NT2/D1 (cell line): ENCODE measurements at regions not wholly inside any gene's neighbourhood (a gene's known extent, or its start where the extent isn't known, plus 50 kb on each side); places are given as distances from the start of the nearest gene placed in this dataset.

Experiments used
- SUZ12 ChIP-seq: IDR thresholded peaks from 2 replicates; pipeline ENCODE4 v1.6.1; 2011; ENCODE audit not compliant: insufficient read length, insufficient read depth; ENCODE audit errors: extremely low read depth
- YY1 ChIP-seq: IDR thresholded peaks from 2 replicates; pipeline ENCODE4 v1.6.1; 2011; ENCODE audit not compliant: insufficient read length, insufficient read depth
- ZNF274 ChIP-seq: IDR thresholded peaks from 2 replicates; pipeline ENCODE4 v1.6.1; 2011; ENCODE audit warnings: mild to moderate bottlenecking, low read depth, low read length

DNA sequence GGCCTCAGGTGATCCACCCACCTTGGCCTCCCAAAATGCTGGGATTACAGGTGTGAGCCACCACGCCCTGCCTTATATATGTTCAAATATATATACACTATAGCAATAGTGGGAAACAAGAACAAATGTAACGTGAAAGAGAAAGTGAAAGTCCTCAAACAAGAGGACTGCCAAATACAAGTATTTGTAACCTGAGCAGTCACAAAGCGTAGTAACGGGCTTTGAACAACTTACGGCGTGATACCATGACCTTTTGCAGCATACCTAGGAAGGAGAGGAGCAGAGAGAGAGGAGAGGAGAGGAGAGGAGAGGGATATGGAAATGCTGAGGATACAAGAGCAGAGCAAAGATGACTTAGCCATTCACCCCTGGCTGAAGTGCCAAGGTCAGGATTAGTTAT, 113.8 kb upstream of the RGPD4 start:
- no peak for TF ChIP-seq YY1
- no peak for TF ChIP-seq ZNF274
- TF ChIP-seq SUZ12, result no peak
